ENCODE measurements at regions not wholly inside any gene's neighbourhood (a gene's known extent, or its start where the extent isn't known, plus 50 kb on each side); places are given as distances from the start of the nearest gene placed in this dataset.

- TF ChIP-seq EZH2 (IDR thresholded peaks at IDR 0.05; ENCODE audit: borderline replicate concordance, low read depth, low read length, severe bottlenecking) = no peak
- TF ChIP-seq POLR2A (IDR thresholded peaks at IDR 0.05; ENCODE audit: low read depth, low read length) = no peak
- no peak for TF ChIP-seq CTCF (IDR thresholded peaks at IDR 0.05; ENCODE audit: extremely low read depth in 1 of 2, insufficient read depth in 1 of 2, low read depth in 1 of 2, low read length in 2 of 2)
- TF ChIP-seq MAX (IDR thresholded peaks at IDR 0.05; ENCODE audit: insufficient read depth, insufficient read length) = no peak
- TF ChIP-seq POLR2AphosphoS5 (IDR thresholded peaks at IDR 0.05; ENCODE audit: insufficient read depth, low read depth, low read length) = no peak
Measured at GRCh38 chr13:30085087-30085486, 222.3 kb downstream of the KATNAL1 start.
